Gastrocnemius medialis (tissue), 4 donors: ENCODE measurements at regions not wholly inside any gene's neighbourhood (a gene's known extent, or its start where the extent isn't known, plus 50 kb on each side); places are given as distances from the start of the nearest gene placed in this dataset.

Source experiments
- ATAC-seq, 2 donors: fragments of 150-250 bp; one replicate each; pipeline ENCODE4 v1.9.1; 2016
- DNase-seq, 2 donors: peaks; one replicate each; pipeline ENCODE4 v3.0.0-alpha.2; 2019
- H3K27ac ChIP-seq, 4 donors: fragments of 200-600 bp; sonication (generic); 1 replicate in 1 of 4; 2 replicates in 3 of 4; pipeline ENCODE4 v1.5.1; 2016 to 2018; ENCODE audit warnings: mild to moderate bottlenecking in 2 of 4, moderate library complexity in 1 of 4
- H3K27me3 ChIP-seq, 3 donors: fragments of 200-600 bp; sonication (generic) in 2 of 3; 1 replicate in 1 of 3; 2 replicates in 2 of 3; pipeline versions ENCODE4 v1.5.1 to v1.6.0; 2016 to 2019; ENCODE audit warnings: mild to moderate bottlenecking in 1 of 3, moderate library complexity in 1 of 3
- H3K36me3 ChIP-seq, 2 donors: fragments of 200-600 bp; sonication (generic) in 1 of 2; one replicate each; pipeline ENCODE4 v1.5.1; 2017 to 2018
- H3K4me1 ChIP-seq, 2 donors: fragments of 200-600 bp; sonication (generic) in 1 of 2; one replicate each; pipeline ENCODE4 v1.5.1; 2016 to 2017; ENCODE audit warnings: mild to moderate bottlenecking in 2 of 2
- H3K4me3 ChIP-seq, 4 donors: fragments of 200-600 bp; sonication (generic) in 3 of 4; 1 replicate in 1 of 4; 2 replicates in 3 of 4; pipeline ENCODE4 v1.5.1; 2016 to 2019; ENCODE audit warnings: mild to moderate bottlenecking in 2 of 4
- H3K9me3 ChIP-seq, 3 donors: fragments of 200-600 bp; sonication (generic) in 2 of 3; 1 replicate in 1 of 3; 2 replicates in 2 of 3; pipeline ENCODE4 v1.5.1; 2016 to 2019
- CTCF ChIP-seq, 5 experiments: fragments of 450-650 bp in 3 of 5; fragments of 200-600 bp in 2 of 5; sonication (generic) in 2 of 5; IDR thresholded peaks in 4 of 5; conservative IDR thresholded peaks in 1 of 5; 1 replicate in 4 of 5; 2 replicates in 1 of 5; pipeline ENCODE4 v1.5.1; 2016 to 2019; ENCODE audit warnings: antibody characterized with exemption in 5 of 5, mild to moderate bottlenecking in 3 of 5, moderate library complexity in 3 of 5
- POLR2A ChIP-seq, 2 donors: fragments of 450-650 bp; IDR thresholded peaks; one replicate each; pipeline ENCODE4 v1.6.1; 2017; ENCODE audit warnings: antibody characterized with exemption in 2 of 2, mild to moderate bottlenecking in 2 of 2, moderate library complexity in 2 of 2
- in situ Hi-C, 4 donors: fragments of 200-750 bp; cut with MboI; loops; one replicate each; pipeline versions ENCODE4 v1.15.0 to v1.8.0; 2017; ENCODE audit warnings: low sequenced_read_pairs in 4 of 4
- intact Hi-C: fragments of 100-400 bp; cut with DNase I; formaldehyde crosslinking; loops from one replicate; pipeline ENCODE4 v1.15.1; 2023; ENCODE audit warnings: low total_unique reads

- Histone ChIP-seq H3K27me3 (no peaks in the 10 kb centered on the region), H3K4me1 (no peaks in the 10 kb centered on the region), H3K36me3 (no peaks in the 10 kb centered on the region), H3K27ac (no peak overlapping the region), H3K9me3 (no peaks in the 10 kb centered on the region), H3K4me3 (no peak overlapping the region)
- intact Hi-C loops: no loop called here
- TF ChIP-seq CTCF (IDR thresholded peaks at IDR 0.05 in 4 of 5, conservative IDR thresholded peaks at IDR 0.05 in 1 of 5) (no peak), POLR2A (IDR thresholded peaks at IDR 0.05) (no peak)
- in situ Hi-C loops: no loop called here
- DNase-seq (no peak), ATAC-seq (no peak)
These were observed 156.6 kb upstream of the TLL1 start for GRCh38 chr4:165716472-165716871.

GRCh38 chr4:165718660-165719059, 154.4 kb upstream of the TLL1 start:
- intact Hi-C loops: no loop called here
- Histone ChIP-seq H3K4me3 (no peak overlapping the region), H3K9me3 (no peaks in the 10 kb centered on the region), H3K4me1 (no peaks in the 10 kb centered on the region), H3K36me3 (no peaks in the 10 kb centered on the region), H3K27ac (no peak overlapping the region), H3K27me3 (no peaks in the 10 kb centered on the region)
- in situ Hi-C loops: no loop called here
- DNase-seq: no peak
- TF ChIP-seq POLR2A (IDR thresholded peaks at IDR 0.05) (no peak), CTCF (IDR thresholded peaks at IDR 0.05 in 4 of 5, conservative IDR thresholded peaks at IDR 0.05 in 1 of 5) (no peak)
- ATAC-seq: no peak

- DNase-seq (no peak), ATAC-seq (no peak)
- no peak overlapping the region for H3K27ac ChIP-seq
- in situ Hi-C loops (no loop called here), intact Hi-C loops (no loop called here)
- TF ChIP-seq CTCF (IDR thresholded peaks at IDR 0.05 in 4 of 5, conservative IDR thresholded peaks at IDR 0.05 in 1 of 5) (no peak), POLR2A (IDR thresholded peaks at IDR 0.05) (no peak)
- no peaks in the 10 kb centered on the region for H3K36me3 ChIP-seq
- no peaks in the 10 kb centered on the region for H3K4me1 ChIP-seq
- no peaks in the 10 kb centered on the region for H3K27me3 ChIP-seq
- H3K4me3 ChIP-seq: no peak overlapping the region
- H3K9me3 ChIP-seq: no peaks in the 10 kb centered on the region
These were observed 152.5 kb upstream of the TLL1 start for GRCh38 chr4:165720411-165721082.

- no peak for TF ChIP-seq POLR2A (IDR thresholded peaks at IDR 0.05)
- no peak for TF ChIP-seq CTCF (IDR thresholded peaks at IDR 0.05 in 4 of 5, conservative IDR thresholded peaks at IDR 0.05 in 1 of 5)
- no peaks in the 10 kb centered on the region for H3K27me3 ChIP-seq
- no peaks in the 10 kb centered on the region for H3K9me3 ChIP-seq
- DNase-seq (no peak), ATAC-seq (no peak)
- H3K27ac ChIP-seq: no peak overlapping the region
- in situ Hi-C loops (no loop called here), intact Hi-C loops (no loop called here)
- H3K36me3 ChIP-seq: no peaks in the 10 kb centered on the region
- no peak overlapping the region for H3K4me3 ChIP-seq
- no peaks in the 10 kb centered on the region for H3K4me1 ChIP-seq
These were observed 151.2 kb upstream of the TLL1 start for GRCh38 chr4:165721815-165722214.
